Smooth muscle cell (in vitro differentiated cells): ENCODE measurements at regions not wholly inside any gene's neighbourhood (a gene's known extent, or its start where the extent isn't known, plus 50 kb on each side); places are given as distances from the start of the nearest gene placed in this dataset.

ENCODE experiments used
- DNase-seq: peaks from one replicate; lab custom pipeline; 2025; ENCODE audit not compliant: unreplicated experiment; lab: John Stamatoyannopoulos, UW
- H2AFZ ChIP-seq: fragments of 200-600 bp; sonication (generic); 2 replicates; pipeline ENCODE4 v1.6.0; 2016; ENCODE audit warnings: antibody characterized with exemption, low read depth, mild to moderate bottlenecking
- H3F3A ChIP-seq: fragments of 200-600 bp; sonication (generic); 2 replicates; pipeline ENCODE4 v1.6.0; 2017; ENCODE audit warnings: antibody characterized with exemption, low read depth
- H3K27ac ChIP-seq: fragments of 200-600 bp; sonication (generic); 2 replicates; pipeline ENCODE4 v1.5.1; 2016; ENCODE audit warnings: low read depth, mild to moderate bottlenecking
- H3K27me3 ChIP-seq: fragments of 200-600 bp; sonication (generic); 2 replicates; pipeline ENCODE4 v1.6.1; 2016; ENCODE audit warnings: low read depth, mild to moderate bottlenecking
- H3K36me3 ChIP-seq: fragments of 200-600 bp; sonication (generic); 2 replicates; pipeline ENCODE4 v1.5.1; 2016; ENCODE audit warnings: low read depth
- H3K4me1 ChIP-seq: fragments of 200-600 bp; sonication (generic); 2 replicates; pipeline ENCODE4 v1.5.1; 2016; ENCODE audit warnings: low read depth
- H3K4me2 ChIP-seq: fragments of 200-600 bp; sonication (generic); 2 replicates; pipeline ENCODE4 v1.6.0; 2016; ENCODE audit warnings: mild to moderate bottlenecking
- H3K4me3 ChIP-seq: fragments of 200-600 bp; sonication (generic); 2 replicates; pipeline ENCODE4 v1.5.1; 2016; ENCODE audit warnings: mild to moderate bottlenecking
- H3K79me2 ChIP-seq: fragments of 200-600 bp; sonication (generic); 2 replicates; pipeline ENCODE4 v1.6.0; 2016; ENCODE audit warnings: low read depth, mild to moderate bottlenecking
- H3K9ac ChIP-seq: fragments of 200-600 bp; sonication (generic); 2 replicates; pipeline ENCODE4 v1.6.0; 2016; ENCODE audit warnings: low read depth
- H3K9me3 ChIP-seq: fragments of 200-600 bp; sonication (generic); replicated peaks from 2 replicates; pipeline ENCODE4 v1.5.1; 2016; ENCODE audit warnings: low read depth
- H4K20me1 ChIP-seq: fragments of 200-600 bp; sonication (generic); 2 replicates; pipeline ENCODE4 v1.6.0; 2016; ENCODE audit warnings: low read depth
- CTCF ChIP-seq: fragments of 200-600 bp; sonication (generic); IDR thresholded peaks from 2 replicates; pipeline ENCODE4 v1.5.1; 2017; ENCODE audit warnings: borderline replicate concordance, mild to moderate bottlenecking, antibody characterized with exemption; ENCODE audit not compliant: insufficient read depth, poor library complexity, severe bottlenecking
- WGBS: methylation state at CpG from one replicate; pipeline ENCODE4 v1.1.7; 2016; ENCODE audit warnings: low lambda C conversion rate; 5-methylcytosine and 5-hydroxymethylcytosine counted together

- no peak overlapping the region for H3K4me2 ChIP-seq
- no peaks in the 10 kb centered on the region for H3K36me3 ChIP-seq
- no peak overlapping the region for H2AFZ ChIP-seq
- DNase-seq: no peak
- H3K4me1 ChIP-seq: peaks cover 24% of the 10 kb centered on the region
- H3K9ac ChIP-seq: no peak overlapping the region
- 81% methylated on average over 1 of the region's 1 CpG for WGBS
- peak overlapping the region; percentile 58 for H3K27ac ChIP-seq
- H3F3A ChIP-seq: peaks cover 8% of the 10 kb centered on the region
- H3K79me2 ChIP-seq: no peaks in the 10 kb centered on the region
- no peaks in the 10 kb centered on the region for H3K27me3 ChIP-seq
- H3K9me3 ChIP-seq: no peaks in the 10 kb centered on the region
- H4K20me1 ChIP-seq: no peaks in the 10 kb centered on the region
- H3K4me3 ChIP-seq: no peak overlapping the region
- TF ChIP-seq CTCF: no peak
Observed at GRCh38 chr6:22363166-22363713, 66.4 kb upstream of the PRL start.

GRCh38 chr6:22363714-22364239 lies 66.9 kb upstream of the PRL start:
- Histone ChIP-seq H3F3A (peaks cover 8% of the 10 kb centered on the region), H3K27ac (peak overlapping the region; percentile 58), H2AFZ (peak overlapping the region; percentile 10), H3K4me2 (no peak overlapping the region), H3K79me2 (no peaks in the 10 kb centered on the region), H3K4me3 (no peak overlapping the region), H3K9ac (no peak overlapping the region), H3K9me3 (no peaks in the 10 kb centered on the region), H3K4me1 (peaks cover 24% of the 10 kb centered on the region), H3K27me3 (no peaks in the 10 kb centered on the region), H4K20me1 (no peaks in the 10 kb centered on the region), H3K36me3 (no peaks in the 10 kb centered on the region)
- DNase-seq: no peak
- WGBS: 83% methylated on average over 4 of the region's 4 CpGs
- no peak for TF ChIP-seq CTCF

DNA sequence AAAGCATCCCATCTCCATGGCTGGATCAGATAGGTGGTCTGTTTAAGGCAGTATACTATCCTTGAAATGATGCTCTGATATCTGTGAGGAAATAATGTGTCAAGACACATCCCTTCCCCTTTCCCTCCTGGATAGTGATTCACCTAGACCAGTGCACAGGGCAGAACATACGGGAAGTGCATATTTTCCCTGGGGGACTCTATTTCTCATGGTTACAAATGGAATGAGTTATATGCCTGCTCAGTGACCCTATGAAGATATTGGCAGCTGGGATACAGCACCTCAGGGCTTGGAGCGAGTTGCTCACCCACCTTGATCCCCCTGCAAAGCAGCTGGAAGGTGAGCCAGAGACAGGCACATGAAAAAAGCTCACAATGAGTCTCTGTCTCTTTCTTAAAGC lies 67.5 kb upstream of the PRL start:
- Histone ChIP-seq H3K4me3 (no peak overlapping the region), H4K20me1 (no peaks in the 10 kb centered on the region), H3K4me1 (peaks cover 24% of the 10 kb centered on the region), H3K79me2 (no peaks in the 10 kb centered on the region), H3K9me3 (no peaks in the 10 kb centered on the region), H3F3A (peaks cover 8% of the 10 kb centered on the region), H3K4me2 (no peak overlapping the region), H3K36me3 (no peaks in the 10 kb centered on the region), H2AFZ (no peak overlapping the region), H3K9ac (no peak overlapping the region), H3K27ac (no peak overlapping the region), H3K27me3 (no peaks in the 10 kb centered on the region)
- 71% methylated on average over 2 of the region's 2 CpGs for WGBS
- no peak for DNase-seq
- no peak for TF ChIP-seq CTCF

DNA sequence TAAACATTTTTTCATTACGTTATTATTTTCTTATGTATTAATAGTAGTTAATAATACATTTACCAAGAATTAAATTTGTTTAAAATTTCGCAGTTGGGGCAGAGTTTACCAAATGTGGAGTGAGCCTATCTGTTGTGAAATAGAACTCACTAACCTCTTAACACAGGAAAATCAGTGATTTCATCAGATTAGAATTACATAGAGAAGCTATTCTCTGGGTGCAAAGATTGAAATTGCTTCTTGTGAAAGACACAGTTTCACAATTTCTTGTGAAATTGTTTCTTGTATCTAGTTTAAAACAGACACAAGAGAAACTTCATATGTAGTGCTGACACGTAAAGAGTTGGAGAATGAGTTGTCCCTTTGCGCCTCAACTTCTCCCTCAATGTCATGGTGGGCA lies 69.4 kb upstream of the PRL start:
- 72% methylated on average over 4 of the region's 4 CpGs for WGBS
- no peaks in the 10 kb centered on the region for H3K79me2 ChIP-seq
- H3K9me3 ChIP-seq: no peaks in the 10 kb centered on the region
- no peak for DNase-seq
- no peak overlapping the region for H3K4me2 ChIP-seq
- no peak for TF ChIP-seq CTCF
- peaks cover 24% of the 10 kb centered on the region for H3K4me1 ChIP-seq
- H4K20me1 ChIP-seq: no peaks in the 10 kb centered on the region
- peak overlapping the region; percentile 73 for H3K27ac ChIP-seq
- no peaks in the 10 kb centered on the region for H3K36me3 ChIP-seq
- H3K9ac ChIP-seq: no peak overlapping the region
- peaks cover 8% of the 10 kb centered on the region for H3F3A ChIP-seq
- no peak overlapping the region for H3K4me3 ChIP-seq
- H3K27me3 ChIP-seq: no peaks in the 10 kb centered on the region
- no peak overlapping the region for H2AFZ ChIP-seq
